ENCODE measurements at regions not wholly inside any gene's neighbourhood (a gene's known extent, or its start where the extent isn't known, plus 50 kb on each side); places are given as distances from the start of the nearest gene placed in this dataset.

DNA sequence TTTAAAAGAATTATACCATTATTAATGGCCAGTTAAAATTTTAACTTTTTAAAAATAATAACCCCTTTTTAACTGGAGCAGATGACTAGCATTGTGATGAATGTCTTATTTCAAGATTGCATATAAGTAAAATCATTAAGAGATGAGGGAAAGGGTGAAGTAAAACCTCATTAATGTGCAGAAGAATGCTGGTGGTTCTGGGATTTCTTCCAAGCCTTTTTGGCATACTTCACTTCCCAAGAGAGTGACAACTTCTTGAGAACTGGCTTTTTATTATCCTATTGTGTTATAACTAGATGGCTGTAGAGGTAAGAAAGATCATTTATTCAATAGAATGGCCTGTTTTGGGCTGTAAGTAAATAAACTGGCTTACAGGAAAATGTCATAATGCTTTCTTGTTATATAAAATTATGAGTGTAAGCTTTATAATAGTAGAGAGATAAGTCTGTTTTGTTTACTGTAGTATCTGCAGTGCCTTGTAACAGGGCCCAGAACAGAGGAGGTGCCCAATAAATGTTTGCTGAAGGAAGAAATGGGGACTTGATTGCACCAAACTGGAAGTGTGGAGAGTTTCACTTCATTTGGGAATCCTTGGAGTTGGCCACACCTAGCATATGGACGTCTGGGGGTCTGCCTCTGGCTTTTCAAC, 242.9 kb upstream of the PITX2 start (continued):
- TF ChIP-seq, protein P1, sequence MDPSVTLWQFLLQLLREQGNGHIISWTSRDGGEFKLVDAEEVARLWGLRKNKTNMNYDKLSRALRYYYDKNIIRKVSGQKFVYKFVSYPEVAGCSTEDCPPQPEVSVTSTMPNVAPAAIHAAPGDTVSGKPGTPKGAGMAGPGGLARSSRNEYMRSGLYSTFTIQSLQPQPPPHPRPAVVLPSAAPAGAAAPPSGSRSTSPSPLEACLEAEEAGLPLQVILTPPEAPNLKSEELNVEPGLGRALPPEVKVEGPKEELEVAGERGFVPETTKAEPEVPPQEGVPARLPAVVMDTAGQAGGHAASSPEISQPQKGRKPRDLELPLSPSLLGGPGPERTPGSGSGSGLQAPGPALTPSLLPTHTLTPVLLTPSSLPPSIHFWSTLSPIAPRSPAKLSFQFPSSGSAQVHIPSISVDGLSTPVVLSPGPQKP (CRISPR knock-in tag; IDR thresholded peaks at IDR 0.05), result no peak
- TF ChIP-seq, protein P2, sequence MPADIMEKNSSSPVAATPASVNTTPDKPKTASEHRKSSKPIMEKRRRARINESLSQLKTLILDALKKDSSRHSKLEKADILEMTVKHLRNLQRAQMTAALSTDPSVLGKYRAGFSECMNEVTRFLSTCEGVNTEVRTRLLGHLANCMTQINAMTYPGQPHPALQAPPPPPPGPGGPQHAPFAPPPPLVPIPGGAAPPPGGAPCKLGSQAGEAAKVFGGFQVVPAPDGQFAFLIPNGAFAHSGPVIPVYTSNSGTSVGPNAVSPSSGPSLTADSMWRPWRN (IDR thresholded peaks at IDR 0.05; ENCODE audit: low read depth), result no peak
- TF ChIP-seq, protein P3, sequence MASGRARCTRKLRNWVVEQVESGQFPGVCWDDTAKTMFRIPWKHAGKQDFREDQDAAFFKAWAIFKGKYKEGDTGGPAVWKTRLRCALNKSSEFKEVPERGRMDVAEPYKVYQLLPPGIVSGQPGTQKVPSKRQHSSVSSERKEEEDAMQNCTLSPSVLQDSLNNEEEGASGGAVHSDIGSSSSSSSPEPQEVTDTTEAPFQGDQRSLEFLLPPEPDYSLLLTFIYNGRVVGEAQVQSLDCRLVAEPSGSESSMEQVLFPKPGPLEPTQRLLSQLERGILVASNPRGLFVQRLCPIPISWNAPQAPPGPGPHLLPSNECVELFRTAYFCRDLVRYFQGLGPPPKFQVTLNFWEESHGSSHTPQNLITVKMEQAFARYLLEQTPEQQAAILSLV (tag; IDR thresholded peaks at IDR 0.05), result no peak
- TF ChIP-seq, protein P4, sequence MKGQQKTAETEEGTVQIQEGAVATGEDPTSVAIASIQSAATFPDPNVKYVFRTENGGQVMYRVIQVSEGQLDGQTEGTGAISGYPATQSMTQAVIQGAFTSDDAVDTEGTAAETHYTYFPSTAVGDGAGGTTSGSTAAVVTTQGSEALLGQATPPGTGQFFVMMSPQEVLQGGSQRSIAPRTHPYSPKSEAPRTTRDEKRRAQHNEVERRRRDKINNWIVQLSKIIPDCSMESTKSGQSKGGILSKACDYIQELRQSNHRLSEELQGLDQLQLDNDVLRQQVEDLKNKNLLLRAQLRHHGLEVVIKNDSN (CRISPR knock-in tag; IDR thresholded peaks at IDR 0.05), result no peak
- TF ChIP-seq ETV6 (IDR thresholded peaks at IDR 0.05; ENCODE audit: borderline replicate concordance in 1 of 2, low read depth in 2 of 2, low read length in 1 of 2) (no peak), ETV6 (CRISPR knock-in tag; IDR thresholded peaks at IDR 0.05; ENCODE audit: borderline replicate concordance) (no peak), FOXA3 (CRISPR knock-in tag; conservative IDR thresholded peaks at IDR 0.05 in 1 of 2, IDR thresholded peaks at IDR 0.05 in 1 of 2) (no peak), FUS (optimal IDR thresholded peaks at IDR 0.05; ENCODE audit: low read depth, low read length) (no peak), CREBBP (IDR thresholded peaks at IDR 0.05; ENCODE audit: low read depth, low read length) (no peak), KAT8 (IDR thresholded peaks at IDR 0.05; ENCODE audit: low read depth) (no peak), NBN (IDR thresholded peaks at IDR 0.05; ENCODE audit: low read depth) (no peak), FOS (IDR thresholded peaks at IDR 0.05; ENCODE audit: extremely low read depth, insufficient read length) (no peak), ARID1B (IDR thresholded peaks at IDR 0.05) (no peak), ZNF197 (CRISPR knock-in tag; IDR thresholded peaks at IDR 0.05; ENCODE audit: low read depth) (no peak)
- TF ChIP-seq, protein P5, sequence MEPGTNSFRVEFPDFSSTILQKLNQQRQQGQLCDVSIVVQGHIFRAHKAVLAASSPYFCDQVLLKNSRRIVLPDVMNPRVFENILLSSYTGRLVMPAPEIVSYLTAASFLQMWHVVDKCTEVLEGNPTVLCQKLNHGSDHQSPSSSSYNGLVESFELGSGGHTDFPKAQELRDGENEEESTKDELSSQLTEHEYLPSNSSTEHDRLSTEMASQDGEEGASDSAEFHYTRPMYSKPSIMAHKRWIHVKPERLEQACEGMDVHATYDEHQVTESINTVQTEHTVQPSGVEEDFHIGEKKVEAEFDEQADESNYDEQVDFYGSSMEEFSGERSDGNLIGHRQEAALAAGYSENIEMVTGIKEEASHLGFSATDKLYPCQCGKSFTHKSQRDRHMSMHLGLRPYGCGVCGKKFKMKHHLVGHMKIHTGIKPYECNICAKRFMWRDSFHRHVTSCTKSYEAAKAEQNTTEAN (CRISPR knock-in tag; IDR thresholded peaks at IDR 0.05), result no peak
- TF ChIP-seq, protein P6, sequence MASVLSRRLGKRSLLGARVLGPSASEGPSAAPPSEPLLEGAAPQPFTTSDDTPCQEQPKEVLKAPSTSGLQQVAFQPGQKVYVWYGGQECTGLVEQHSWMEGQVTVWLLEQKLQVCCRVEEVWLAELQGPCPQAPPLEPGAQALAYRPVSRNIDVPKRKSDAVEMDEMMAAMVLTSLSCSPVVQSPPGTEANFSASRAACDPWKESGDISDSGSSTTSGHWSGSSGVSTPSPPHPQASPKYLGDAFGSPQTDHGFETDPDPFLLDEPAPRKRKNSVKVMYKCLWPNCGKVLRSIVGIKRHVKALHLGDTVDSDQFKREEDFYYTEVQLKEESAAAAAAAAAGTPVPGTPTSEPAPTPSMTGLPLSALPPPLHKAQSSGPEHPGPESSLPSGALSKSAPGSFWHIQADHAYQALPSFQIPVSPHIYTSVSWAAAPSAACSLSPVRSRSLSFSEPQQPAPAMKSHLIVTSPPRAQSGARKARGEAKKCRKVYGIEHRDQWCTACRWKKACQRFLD (CRISPR knock-in tag; IDR thresholded peaks at IDR 0.05), result no peak
